ENCODE measurements at regions not wholly inside any gene's neighbourhood (a gene's known extent, or its start where the extent isn't known, plus 50 kb on each side); places are given as distances from the start of the nearest gene placed in this dataset.

- no peak for TF ChIP-seq CTCF (IDR thresholded peaks at IDR 0.05; ENCODE audit: borderline replicate concordance, extremely low read depth, low read length, poor library complexity, severe bottlenecking)
- no peak for TF ChIP-seq EZH2 (IDR thresholded peaks at IDR 0.05; ENCODE audit: borderline replicate concordance, low read depth, low read length, severe bottlenecking)
These were observed 81.4 kb upstream of the ATXN1 start for GRCh38 chr6:16842676-16843075.
